ENCODE measurements at regions not wholly inside any gene's neighbourhood (a gene's known extent, or its start where the extent isn't known, plus 50 kb on each side); places are given as distances from the start of the nearest gene placed in this dataset.
"Not testable (repeated sequence)": the region's sequence is repeated elsewhere in the genome, so short reads cannot be mapped to it uniquely, and the experiment has no call there.

- no peak for DNase-seq (ENCODE audit: low spot score)
- no peak for TF ChIP-seq CTCF (IDR thresholded peaks at IDR 0.05; ENCODE audit: extremely low read depth, missing control alignments)
Observed at GRCh38 chr4:128635141-128635954, 174.2 kb upstream of the JADE1 start.

- no peak for DNase-seq (ENCODE audit: low spot score)
- no peak for TF ChIP-seq CTCF (IDR thresholded peaks at IDR 0.05; ENCODE audit: extremely low read depth, missing control alignments)
Observed at GRCh38 chr4:128633067-128633466, 176.4 kb upstream of the JADE1 start.

DNA sequence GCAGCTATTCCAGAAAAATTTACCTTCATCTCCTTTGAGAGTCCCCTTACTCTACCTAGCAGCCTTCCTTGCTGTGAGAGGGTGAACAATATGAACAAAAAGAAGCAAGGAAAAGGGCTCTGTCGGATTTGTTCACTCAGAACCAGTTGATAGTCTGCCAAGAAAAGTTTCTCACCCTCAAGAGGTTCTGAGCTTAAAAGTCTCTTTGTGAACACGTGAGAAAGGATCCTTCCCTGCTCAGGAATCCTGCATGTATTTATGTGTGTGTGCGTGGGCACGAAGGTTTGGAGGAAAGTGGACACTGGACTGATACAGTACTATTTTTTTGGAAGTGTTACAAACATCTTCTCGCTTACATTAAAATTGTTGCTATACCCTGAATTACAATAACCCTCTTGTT lies 178.6 kb upstream of the JADE1 start:
- no peak for TF ChIP-seq CTCF (IDR thresholded peaks at IDR 0.05; ENCODE audit: extremely low read depth, missing control alignments)
- DNase-seq (ENCODE audit: low spot score), result no peak

GRCh38 chr4:128623508-128624215 lies 185.8 kb upstream of the JADE1 start:
- TF ChIP-seq CTCF (IDR thresholded peaks at IDR 0.05; ENCODE audit: extremely low read depth, missing control alignments), result no peak
- no peak for DNase-seq (ENCODE audit: low spot score)

DNA sequence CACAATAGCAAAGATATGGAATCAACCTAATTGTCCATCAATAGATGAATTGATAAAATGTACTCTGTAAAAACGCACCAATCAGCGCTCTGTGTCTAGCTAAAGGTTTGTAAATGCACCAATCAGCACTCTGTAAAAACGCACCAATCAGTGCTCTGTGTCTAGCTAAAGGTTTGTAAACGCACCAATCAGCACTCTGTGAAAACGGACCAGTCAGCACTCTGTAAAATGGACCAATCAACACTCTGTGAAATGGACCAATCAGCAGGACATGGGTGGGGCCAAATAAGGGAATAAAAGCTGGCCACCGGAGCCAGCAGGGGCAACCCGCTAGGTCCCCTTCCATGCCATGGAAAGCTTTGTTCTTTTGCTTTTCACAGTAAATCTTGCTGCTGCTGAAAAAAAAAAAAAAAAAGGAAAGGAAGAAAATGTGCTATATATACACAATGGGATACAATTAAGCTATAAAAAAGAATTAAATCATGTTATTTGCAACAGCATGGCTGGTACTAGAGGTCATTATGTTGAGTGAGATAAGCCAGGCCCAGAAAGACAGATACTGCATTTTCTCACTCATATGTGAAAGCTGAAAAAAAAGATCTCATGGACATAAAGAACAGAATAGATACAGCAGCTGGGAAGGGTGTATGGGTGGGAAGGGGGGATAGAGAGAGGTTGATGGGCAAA lies 189.1 kb upstream of the JADE1 start:
- DNase-seq (ENCODE audit: low spot score), result not testable (repeated sequence)

DNA sequence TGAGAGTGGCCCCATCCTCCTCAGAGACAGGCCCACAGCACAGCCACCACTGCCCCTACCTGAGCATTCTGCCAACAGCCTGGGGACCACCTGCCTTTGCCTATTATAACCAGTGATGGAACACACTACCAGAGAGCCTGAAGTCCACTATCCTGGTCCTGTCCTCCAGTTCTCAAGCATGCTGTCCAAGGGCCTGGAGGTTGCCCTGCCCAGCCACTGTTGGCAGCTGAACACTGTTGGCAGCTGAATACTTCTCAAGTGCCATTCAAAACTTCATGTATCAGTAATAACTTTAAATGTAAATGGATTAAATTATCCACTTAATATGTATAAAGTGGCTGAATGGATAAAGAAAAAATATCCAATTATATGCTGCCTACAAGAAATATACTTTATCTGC lies 194.3 kb upstream of the JADE1 start:
- TF ChIP-seq CTCF (IDR thresholded peaks at IDR 0.05; ENCODE audit: extremely low read depth, missing control alignments), result no peak
- DNase-seq (ENCODE audit: low spot score), result no peak

GRCh38 chr4:128608006-128608405 lies 201.5 kb upstream of the JADE1 start:
- no peak for TF ChIP-seq CTCF (IDR thresholded peaks at IDR 0.05; ENCODE audit: extremely low read depth, missing control alignments)
- no peak for DNase-seq (ENCODE audit: low spot score)

Measured in GM20000 (cell line).